ENCODE measurements at regions not wholly inside any gene's neighbourhood (a gene's known extent, or its start where the extent isn't known, plus 50 kb on each side); places are given as distances from the start of the nearest gene placed in this dataset.

- TF ChIP-seq CTCF (IDR thresholded peaks at IDR 0.05) (no peak), POLR2A (IDR thresholded peaks at IDR 0.05) (no peak)
Measured at GRCh38 chr1:61004262-61005003, 77.9 kb upstream of the NFIA start.

Measured in thyroid gland (tissue), 4 donors.